Mesenchymal stem cell (in vitro differentiated cells and primary cell): ENCODE measurements at regions not wholly inside any gene's neighbourhood (a gene's known extent, or its start where the extent isn't known, plus 50 kb on each side); places are given as distances from the start of the nearest gene placed in this dataset.

Experiments used
- DNase-seq: peaks from one replicate; pipeline ENCODE4 v3.0.0-alpha.2; 2013
- H2AFZ ChIP-seq: one replicate; pipeline ENCODE4 v1.6.1; 2013; ENCODE audit warnings: low read depth, mild to moderate bottlenecking, control low read depth, inconsistent platforms, low read length, moderate library complexity
- H2AK5ac ChIP-seq: 2 replicates; pipeline ENCODE4 v1.6.1; 2013; ENCODE audit warnings: low read length, moderate library complexity, mild to moderate bottlenecking, inconsistent platforms; ENCODE audit not compliant: severe bottlenecking
- H2BK120ac ChIP-seq: one replicate; pipeline ENCODE4 v1.6.1; 2013; ENCODE audit warnings: low read depth, mild to moderate bottlenecking, inconsistent platforms, low read length, moderate library complexity
- H2BK12ac ChIP-seq, 2 experiments: one replicate each; pipeline ENCODE4 v1.6.1; 2013; ENCODE audit warnings: inconsistent platforms in 2 of 2, low read length in 2 of 2, mild to moderate bottlenecking in 2 of 2, moderate library complexity in 2 of 2, control low read depth in 1 of 2
- H2BK15ac ChIP-seq: one replicate; pipeline ENCODE4 v1.6.1; 2013; ENCODE audit warnings: mild to moderate bottlenecking, low read depth, inconsistent platforms; ENCODE audit not compliant: poor library complexity, severe bottlenecking
- H2BK5ac ChIP-seq: 2 replicates; pipeline ENCODE4 v1.6.1; 2013; ENCODE audit warnings: low read depth, mild to moderate bottlenecking, low read length, control low read depth, inconsistent platforms; ENCODE audit not compliant: poor library complexity, severe bottlenecking
- H3K14ac ChIP-seq, 2 experiments: one replicate each; pipeline ENCODE4 v1.6.1; 2013; ENCODE audit warnings: inconsistent platforms in 2 of 2, low read length in 2 of 2, control low read depth in 1 of 2, mild to moderate bottlenecking in 1 of 2, moderate library complexity in 1 of 2
- H3K18ac ChIP-seq, 2 experiments: one replicate each; pipeline ENCODE4 v1.6.1; 2013; ENCODE audit warnings: inconsistent platforms in 2 of 2, low read length in 2 of 2, control low read depth in 1 of 2, low read depth in 1 of 2, mild to moderate bottlenecking in 1 of 2
- H3K23ac ChIP-seq, 2 experiments: one replicate each; pipeline ENCODE4 v1.6.1; 2013; ENCODE audit warnings: inconsistent platforms in 2 of 2, low read length in 2 of 2, mild to moderate bottlenecking in 2 of 2, moderate library complexity in 2 of 2, control low read depth in 1 of 2
- H3K27ac ChIP-seq: 2 replicates; pipeline ENCODE4 v1.5.1; 2013; ENCODE audit warnings: mild to moderate bottlenecking, moderate library complexity, low read length, control low read depth, inconsistent platforms; ENCODE audit not compliant: poor library complexity, severe bottlenecking
- H3K27me3 ChIP-seq, 2 experiments: 2 replicates each; pipeline versions ENCODE4 v1.6.1 to v1.7.0; 2013; ENCODE audit warnings: low read length in 2 of 2, mild to moderate bottlenecking in 2 of 2, moderate library complexity in 2 of 2, control low read depth in 1 of 2, inconsistent platforms in 1 of 2; ENCODE audit not compliant: control insufficient read depth in 1 of 2, insufficient read depth in 1 of 2
- H3K36me3 ChIP-seq, 2 experiments: 2 replicates each; pipeline versions ENCODE4 v1.6.1 to v1.7.0; 2013; ENCODE audit warnings: low read length in 2 of 2, control low read depth in 1 of 2, inconsistent platforms in 1 of 2, low read depth in 1 of 2, mild to moderate bottlenecking in 1 of 2; ENCODE audit not compliant: insufficient read depth in 2 of 2, control insufficient read depth in 1 of 2
- H3K4ac ChIP-seq, 2 experiments: one replicate each; pipeline ENCODE4 v1.6.1; 2013; ENCODE audit warnings: inconsistent platforms in 2 of 2, low read length in 2 of 2, mild to moderate bottlenecking in 2 of 2, moderate library complexity in 2 of 2, control low read depth in 1 of 2, low read depth in 1 of 2
- H3K4me1 ChIP-seq: 2 replicates; pipeline ENCODE4 v1.6.1; 2013; ENCODE audit warnings: low read depth, low read length, control low read depth; ENCODE audit not compliant: control insufficient read depth, insufficient read depth
- H3K4me2 ChIP-seq: 2 replicates; pipeline ENCODE4 v1.6.1; 2013; ENCODE audit warnings: low read length, mild to moderate bottlenecking, inconsistent platforms; ENCODE audit not compliant: poor library complexity, severe bottlenecking
- H3K4me3 ChIP-seq, 2 experiments: 2 replicates each; pipeline versions ENCODE4 v1.5.1 to v1.7.0; 2013; ENCODE audit warnings: low read length in 2 of 2, mild to moderate bottlenecking in 2 of 2, control low read depth in 1 of 2, low read depth in 1 of 2; ENCODE audit not compliant: insufficient read depth in 1 of 2
- H3K79me1 ChIP-seq: replicated peaks from 2 replicates; pipeline ENCODE4 v1.6.1; 2013; ENCODE audit warnings: mild to moderate bottlenecking, control low read depth, low read length, inconsistent platforms; ENCODE audit not compliant: poor library complexity, severe bottlenecking
- H3K9ac ChIP-seq: 2 replicates; pipeline ENCODE4 v1.7.0; 2013; ENCODE audit warnings: mild to moderate bottlenecking, low read length, moderate library complexity
- H3K9me3 ChIP-seq: 2 replicates; pipeline ENCODE4 v1.7.0; 2013; ENCODE audit warnings: mild to moderate bottlenecking, low read length; ENCODE audit not compliant: control insufficient read depth
- H4K8ac ChIP-seq: one replicate; pipeline ENCODE4 v1.6.1; 2013; ENCODE audit warnings: inconsistent platforms, mild to moderate bottlenecking, low read length, moderate library complexity
- H4K91ac ChIP-seq: one replicate; pipeline ENCODE4 v1.6.1; 2013; ENCODE audit warnings: mild to moderate bottlenecking, low read length, inconsistent platforms
- WGBS: methylation state at CpG from one replicate; pipeline ENCODE4 v1.1.7; 2013; ENCODE audit warnings: mixed read lengths; 5-methylcytosine and 5-hydroxymethylcytosine counted together

DNA sequence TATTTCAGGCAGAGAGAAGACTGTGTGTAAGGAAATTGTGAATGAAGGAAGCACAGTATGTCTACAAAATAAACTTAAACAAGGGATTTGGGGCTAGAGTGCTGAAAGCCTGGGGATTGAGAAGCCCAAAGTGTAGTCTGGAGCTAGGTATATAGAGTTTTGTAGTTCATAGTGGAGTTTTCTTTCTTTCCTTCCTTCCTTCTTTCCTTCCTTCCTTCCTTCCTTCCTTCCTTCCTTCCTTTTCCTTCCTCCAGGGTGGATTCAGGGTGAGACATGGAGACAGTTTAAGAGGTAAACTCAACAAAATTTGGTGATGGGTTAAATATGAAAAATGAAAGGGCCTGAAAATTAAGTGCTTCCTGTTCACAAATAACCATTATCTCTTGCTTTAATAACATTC lies 757.8 kb upstream of the CXADR start:
- Histone ChIP-seq H4K8ac (no peak overlapping the region), H3K4me2 (no peak overlapping the region), H3K4ac (no peak overlapping the region), H3K9me3 (no peaks in the 10 kb centered on the region), H3K27ac (no peak overlapping the region), H3K4me3 (no peak overlapping the region), H4K91ac (no peak overlapping the region), H3K27me3 (no peaks in the 10 kb centered on the region), H3K18ac (no peak overlapping the region), H2AK5ac (no peak overlapping the region), H3K36me3 (no peaks in the 10 kb centered on the region), H3K79me1 (no peaks in the 10 kb centered on the region), H2AFZ (no peak overlapping the region), H3K4me1 (no peaks in the 10 kb centered on the region), H2BK12ac (no peak overlapping the region), H3K23ac (no peak overlapping the region), H3K14ac (no peak overlapping the region), H2BK120ac (no peak overlapping the region), H3K9ac (no peak overlapping the region), H2BK5ac (no peak overlapping the region), H2BK15ac (no peak overlapping the region)
- DNase-seq, result no peak

DNA sequence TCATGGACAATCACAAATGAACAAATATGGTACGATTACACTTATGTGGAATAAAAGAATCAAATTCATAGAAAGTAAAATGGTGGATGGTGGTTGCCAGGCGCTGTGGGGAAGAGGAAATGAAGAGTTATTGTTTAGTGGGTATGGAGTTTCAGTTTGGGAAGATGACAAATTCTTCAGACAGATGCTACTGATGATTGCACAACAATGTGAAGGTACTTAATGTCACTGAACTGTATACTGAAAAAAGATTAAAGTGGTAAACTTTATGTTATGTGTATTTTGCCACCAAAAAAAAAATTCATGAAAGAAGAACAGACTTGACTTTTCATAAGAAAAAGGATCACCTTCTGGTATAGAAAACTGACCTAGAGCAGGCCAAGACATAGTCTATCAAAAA lies 745.6 kb upstream of the CXADR start:
- H3K9me3 ChIP-seq, result no peaks in the 10 kb centered on the region
- no peak overlapping the region for H3K18ac ChIP-seq
- no peak overlapping the region for H3K23ac ChIP-seq
- H2BK5ac ChIP-seq, result no peak overlapping the region
- no peak overlapping the region for H3K4me3 ChIP-seq
- H4K8ac ChIP-seq, result no peak overlapping the region
- DNase-seq, result no peak
- no peak overlapping the region for H2BK120ac ChIP-seq
- 90% methylated on average over 2 of the region's 2 CpGs for WGBS
- H3K36me3 ChIP-seq, result no peaks in the 10 kb centered on the region
- H3K79me1 ChIP-seq, result no peaks in the 10 kb centered on the region
- H3K27me3 ChIP-seq, result no peaks in the 10 kb centered on the region
- H3K14ac ChIP-seq, result no peak overlapping the region
- H3K4ac ChIP-seq, result no peak overlapping the region
- no peak overlapping the region for H2BK12ac ChIP-seq
- H3K9ac ChIP-seq, result no peak overlapping the region
- H2BK15ac ChIP-seq, result no peak overlapping the region
- no peak overlapping the region for H3K4me2 ChIP-seq
- H4K91ac ChIP-seq, result no peak overlapping the region
- H3K4me1 ChIP-seq, result no peaks in the 10 kb centered on the region
- no peak overlapping the region for H3K27ac ChIP-seq
- H2AFZ ChIP-seq, result no peak overlapping the region
- no peak overlapping the region for H2AK5ac ChIP-seq

DNA sequence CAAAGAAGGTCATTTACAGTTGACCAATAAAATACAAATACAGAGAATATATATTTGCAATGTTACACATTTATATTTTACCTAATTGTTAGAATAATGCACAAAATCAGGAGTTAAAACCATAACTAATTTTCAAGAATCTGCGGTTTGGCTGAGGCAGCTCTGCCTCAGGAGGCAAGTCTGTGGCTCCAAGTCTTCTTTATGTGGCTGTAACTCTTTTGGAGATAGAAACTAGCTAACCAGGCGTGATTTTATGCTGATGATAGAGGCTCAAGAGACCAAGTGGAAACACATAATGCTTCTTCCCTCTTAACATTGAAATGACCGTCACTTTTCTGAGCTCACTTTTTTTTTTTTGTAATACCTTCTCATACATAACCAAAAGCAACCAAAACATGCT lies 744.7 kb upstream of the CXADR start:
- H3K9me3 ChIP-seq, result no peaks in the 10 kb centered on the region
- no peaks in the 10 kb centered on the region for H3K79me1 ChIP-seq
- no peak for DNase-seq
- no peaks in the 10 kb centered on the region for H3K36me3 ChIP-seq
- H3K27ac ChIP-seq, result no peak overlapping the region
- H4K91ac ChIP-seq, result no peak overlapping the region
- H3K18ac ChIP-seq, result no peak overlapping the region
- H2AFZ ChIP-seq, result no peak overlapping the region
- no peak overlapping the region for H3K4ac ChIP-seq
- H3K23ac ChIP-seq, result no peak overlapping the region
- no peak overlapping the region for H2BK5ac ChIP-seq
- H2BK15ac ChIP-seq, result no peak overlapping the region
- no peak overlapping the region for H4K8ac ChIP-seq
- 91% methylated on average over 3 of the region's 3 CpGs for WGBS
- no peak overlapping the region for H2BK12ac ChIP-seq
- H2BK120ac ChIP-seq, result no peak overlapping the region
- H3K4me3 ChIP-seq, result no peak overlapping the region
- H2AK5ac ChIP-seq, result no peak overlapping the region
- peak overlapping the region; percentile 13 for H3K9ac ChIP-seq
- H3K4me1 ChIP-seq, result no peaks in the 10 kb centered on the region
- H3K14ac ChIP-seq, result no peak overlapping the region
- H3K27me3 ChIP-seq, result no peaks in the 10 kb centered on the region
- H3K4me2 ChIP-seq, result no peak overlapping the region

DNA sequence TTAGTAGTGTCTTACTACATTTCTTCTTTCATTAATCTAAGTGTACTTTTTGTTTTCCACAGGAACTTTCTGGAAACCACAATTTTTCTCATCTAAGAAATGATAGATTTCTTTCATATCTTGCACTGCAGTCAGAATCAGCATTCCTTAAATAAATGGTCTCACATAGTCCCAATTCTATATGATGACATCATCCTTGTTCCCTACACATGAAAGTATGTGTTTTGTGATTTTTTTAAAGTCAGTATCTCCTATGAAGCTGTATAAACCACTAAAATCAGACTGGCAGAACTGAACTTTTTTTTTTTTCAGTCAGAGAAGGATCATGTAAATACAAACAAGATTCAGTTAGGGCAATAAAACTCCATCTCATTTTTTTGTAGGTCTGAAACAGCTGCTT lies 742.6 kb upstream of the CXADR start:
- DNase-seq, result no peak
- no peak overlapping the region for H3K9ac ChIP-seq
- no peak overlapping the region for H3K4ac ChIP-seq
- H2BK12ac ChIP-seq, result no peak overlapping the region
- H4K8ac ChIP-seq, result no peak overlapping the region
- H3K9me3 ChIP-seq, result no peaks in the 10 kb centered on the region
- H3K36me3 ChIP-seq, result no peaks in the 10 kb centered on the region
- no peak overlapping the region for H2BK5ac ChIP-seq
- H2BK120ac ChIP-seq, result no peak overlapping the region
- H3K4me3 ChIP-seq, result no peak overlapping the region
- no peaks in the 10 kb centered on the region for H3K4me1 ChIP-seq
- no peak overlapping the region for H2AK5ac ChIP-seq
- H3K79me1 ChIP-seq, result no peaks in the 10 kb centered on the region
- H3K23ac ChIP-seq, result no peak overlapping the region
- no peak overlapping the region for H3K27ac ChIP-seq
- no peak overlapping the region for H3K4me2 ChIP-seq
- no peak overlapping the region for H4K91ac ChIP-seq
- H3K27me3 ChIP-seq, result no peaks in the 10 kb centered on the region
- no peak overlapping the region for H3K18ac ChIP-seq
- no peak overlapping the region for H2BK15ac ChIP-seq
- H2AFZ ChIP-seq, result no peak overlapping the region
- H3K14ac ChIP-seq, result no peak overlapping the region
